MCF 10A (cell line): ENCODE measurements at regions not wholly inside any gene's neighbourhood (a gene's known extent, or its start where the extent isn't known, plus 50 kb on each side); places are given as distances from the start of the nearest gene placed in this dataset.

Experiments
- BruUV-seq: library from RNA; stranded (reverse); fragments of 400-500 nt; replicated peaks from 2 replicates; lab custom pipeline; 2021; lab: Mats Ljungman, UMichigan
- CTCF ChIA-PET: fragments of 300-600 bp; sonication (Branson Sonifier 250); formaldehyde crosslinking; extraction: SDS; loops from one replicate; lab custom pipeline; 2021; ENCODE audit warnings: antibody characterized with exemption, inconsistent platforms; lab: Yijun Ruan, JAX
- POLR2A ChIA-PET: fragments of 300-600, 350-650 bp; sonication (Branson Sonifier 250); formaldehyde crosslinking; extraction: SDS; loops from one replicate; lab custom pipeline; 2020; ENCODE audit warnings: antibody characterized with exemption, inconsistent platforms; lab: Yijun Ruan, JAX
- DNase-seq: peaks from one replicate; pipeline ENCODE4 v3.0.0-alpha.2; 2018; ENCODE audit not compliant: unreplicated experiment
- H3K27ac Mint-ChIP-seq: one replicate; pipeline ENCODE4 v1.8.0; 2022; ENCODE audit warnings: mild to moderate bottlenecking, low read depth, mixed read lengths; ENCODE audit not compliant: unreplicated experiment
- H3K27me3 Mint-ChIP-seq: one replicate; pipeline ENCODE4 v1.8.0; 2022; ENCODE audit warnings: mixed read lengths; ENCODE audit not compliant: insufficient read depth, unreplicated experiment
- H3K36me3 Mint-ChIP-seq: one replicate; pipeline ENCODE4 v1.8.0; 2022; ENCODE audit warnings: mild to moderate bottlenecking, moderate library complexity, mixed read lengths; ENCODE audit not compliant: insufficient read depth, unreplicated experiment
- H3K4me1 Mint-ChIP-seq: one replicate; pipeline ENCODE4 v1.8.0; 2022; ENCODE audit warnings: mixed read lengths; ENCODE audit not compliant: insufficient read depth, unreplicated experiment
- H3K4me3 Mint-ChIP-seq: one replicate; pipeline ENCODE4 v1.8.0; 2022; ENCODE audit warnings: mild to moderate bottlenecking, moderate library complexity, mixed read lengths; ENCODE audit not compliant: unreplicated experiment
- H3K9me3 Mint-ChIP-seq: one replicate; pipeline ENCODE4 v1.8.0; 2022; ENCODE audit warnings: mixed read lengths; ENCODE audit not compliant: unreplicated experiment
- intact Hi-C: fragments of 100-400 bp; cut with micrococcal nuclease; formaldehyde crosslinking; loops from 2 replicates; pipeline ENCODE4 v1.14.1; 2022
- TF ChIP-seq, protein P1 (sequence below): fragments of 200-600 bp; IDR thresholded peaks from one replicate; pipeline ENCODE4 v1.8.0; 2022; ENCODE audit warnings: antibody characterized with exemption, mild to moderate bottlenecking; ENCODE audit not compliant: unreplicated experiment

DNA sequence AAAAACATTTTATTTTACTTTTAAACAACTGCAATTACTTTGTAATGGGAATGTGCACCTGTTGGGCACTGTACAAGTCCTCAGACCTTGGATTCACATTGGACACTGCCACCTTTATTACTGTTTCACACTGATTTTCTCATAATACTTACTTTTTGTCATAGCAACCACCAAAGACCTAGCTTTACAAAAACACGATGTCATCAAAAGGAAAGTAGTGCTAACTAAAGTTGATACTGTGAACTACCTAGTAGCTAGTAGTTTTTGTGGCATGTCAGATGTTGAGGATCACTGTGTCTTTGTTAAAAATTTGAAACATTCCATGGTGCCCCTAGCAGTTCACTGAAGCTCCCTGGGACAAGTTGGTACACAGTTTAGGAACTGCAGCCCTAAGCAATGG, 62.9 kb upstream of the HOPX start:
- POLR2A ChIA-PET = interaction anchor here (0.5 kb wide), 1 partner anchor 36 kb away, joined by 5 read pairs; no protein-coding TSS in a partner anchor
- no TSS peak for BruUV-seq
- CTCF ChIA-PET = interaction anchor here (0.7 kb wide), 1 partner anchor 200 kb away, joined by 3 read pairs; no protein-coding TSS in a partner anchor
- DNase-seq = no peak
- TF ChIP-seq, protein P1, sequence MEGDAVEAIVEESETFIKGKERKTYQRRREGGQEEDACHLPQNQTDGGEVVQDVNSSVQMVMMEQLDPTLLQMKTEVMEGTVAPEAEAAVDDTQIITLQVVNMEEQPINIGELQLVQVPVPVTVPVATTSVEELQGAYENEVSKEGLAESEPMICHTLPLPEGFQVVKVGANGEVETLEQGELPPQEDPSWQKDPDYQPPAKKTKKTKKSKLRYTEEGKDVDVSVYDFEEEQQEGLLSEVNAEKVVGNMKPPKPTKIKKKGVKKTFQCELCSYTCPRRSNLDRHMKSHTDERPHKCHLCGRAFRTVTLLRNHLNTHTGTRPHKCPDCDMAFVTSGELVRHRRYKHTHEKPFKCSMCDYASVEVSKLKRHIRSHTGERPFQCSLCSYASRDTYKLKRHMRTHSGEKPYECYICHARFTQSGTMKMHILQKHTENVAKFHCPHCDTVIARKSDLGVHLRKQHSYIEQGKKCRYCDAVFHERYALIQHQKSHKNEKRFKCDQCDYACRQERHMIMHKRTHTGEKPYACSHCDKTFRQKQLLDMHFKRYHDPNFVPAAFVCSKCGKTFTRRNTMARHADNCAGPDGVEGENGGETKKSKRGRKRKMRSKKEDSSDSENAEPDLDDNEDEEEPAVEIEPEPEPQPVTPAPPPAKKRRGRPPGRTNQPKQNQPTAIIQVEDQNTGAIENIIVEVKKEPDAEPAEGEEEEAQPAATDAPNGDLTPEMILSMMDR = no peak
- no peaks in the 10 kb centered on the region for H3K27me3 Mint-ChIP-seq
- no peaks in the 10 kb centered on the region for H3K9me3 Mint-ChIP-seq
- H3K4me3 Mint-ChIP-seq = no peak overlapping the region
- intact Hi-C loops = no loop called here
- H3K36me3 Mint-ChIP-seq = no peaks in the 10 kb centered on the region
- H3K4me1 Mint-ChIP-seq = peaks cover 10% of the 10 kb centered on the region
- no peak overlapping the region for H3K27ac Mint-ChIP-seq

DNA sequence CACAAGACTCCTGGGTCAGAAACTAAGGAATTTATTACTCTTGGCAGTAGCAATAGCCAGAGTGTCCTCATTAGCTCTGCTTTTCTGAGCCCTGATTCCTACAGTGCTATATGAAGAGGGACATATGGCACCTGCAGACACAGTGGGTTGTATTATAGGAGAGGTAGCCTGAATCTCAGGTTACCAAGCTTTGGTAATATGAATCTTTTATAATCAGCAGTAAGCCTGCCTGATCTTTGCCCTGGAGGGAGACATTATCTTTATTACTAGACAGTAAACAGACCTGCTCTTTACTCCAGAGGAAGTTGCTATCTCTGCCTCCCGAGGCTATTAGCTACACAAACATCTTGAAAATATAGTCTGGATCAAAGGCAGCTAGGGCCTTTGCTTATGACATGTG, 62.5 kb upstream of the HOPX start:
- no peak overlapping the region for H3K4me3 Mint-ChIP-seq
- POLR2A ChIA-PET = interaction anchor here (0.5 kb wide), 1 partner anchor 37 kb away, joined by 5 read pairs; no protein-coding TSS in a partner anchor

DNA sequence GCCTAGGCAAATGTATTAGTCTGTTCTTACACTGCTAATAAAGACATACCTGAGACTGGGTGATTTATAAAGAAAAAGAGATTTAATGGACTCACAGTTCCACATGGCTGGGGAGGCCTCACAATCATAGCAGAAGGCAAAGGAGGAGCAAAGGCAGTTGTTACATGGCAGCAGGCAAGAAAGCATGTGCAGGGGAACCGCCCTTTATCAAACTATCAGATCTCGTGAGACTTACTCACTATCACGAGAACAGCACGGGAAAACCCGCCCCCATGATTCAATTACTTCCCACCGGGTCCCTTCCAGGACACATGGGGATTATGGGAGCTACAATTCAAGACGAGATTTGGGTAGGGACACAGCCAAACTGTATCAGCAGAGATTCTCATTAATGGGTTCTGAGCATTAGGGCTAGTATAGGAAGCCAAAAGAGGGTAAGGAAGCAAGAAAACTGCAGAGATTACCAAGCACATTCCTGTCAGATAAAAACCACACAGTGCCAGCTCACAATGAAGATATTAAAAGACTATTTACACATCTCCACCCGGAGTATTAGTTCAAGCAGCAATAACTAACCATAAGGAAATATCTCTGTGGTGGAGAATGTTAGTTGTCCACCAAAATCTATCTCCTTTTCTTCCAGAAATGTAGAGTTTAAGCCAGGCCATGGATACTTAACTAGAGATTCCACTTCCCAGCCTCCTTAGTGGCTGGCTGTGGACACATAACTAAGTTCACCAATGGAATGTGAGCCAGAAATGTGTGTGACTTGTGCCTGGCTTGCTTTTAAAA, 61.2 kb upstream of the HOPX start:
- CTCF ChIA-PET = interaction anchor here (1.2 kb wide), 1 partner anchor 15 kb away, joined by 3 read pairs; no protein-coding TSS in a partner anchor
- intact Hi-C loops = no loop called here
- peaks cover 20% of the 10 kb centered on the region for H3K4me1 Mint-ChIP-seq
- no peaks in the 10 kb centered on the region for H3K36me3 Mint-ChIP-seq
- no peak overlapping the region for H3K27ac Mint-ChIP-seq
- DNase-seq = no peak
- TF ChIP-seq, protein P1 = no peak
- peaks cover 11% of the 10 kb centered on the region for H3K9me3 Mint-ChIP-seq
- BruUV-seq = no TSS peak
- no peak overlapping the region for H3K4me3 Mint-ChIP-seq
- H3K27me3 Mint-ChIP-seq = no peaks in the 10 kb centered on the region
- POLR2A ChIA-PET = no interaction called here

More for the DNA sequence above, 62.5 kb upstream of the HOPX start:
- CTCF ChIA-PET = interaction anchor here (0.6 to 0.7 kb wide), 2 partner anchors 13 to 200 kb away, joined by 3 to 5 read pairs; no protein-coding TSS in a partner anchor
- BruUV-seq = no TSS peak
- no peaks in the 10 kb centered on the region for H3K36me3 Mint-ChIP-seq
- TF ChIP-seq, protein P1 = no peak
- H3K27me3 Mint-ChIP-seq = no peaks in the 10 kb centered on the region
- intact Hi-C loops = no loop called here
- peaks cover 3% of the 10 kb centered on the region for H3K9me3 Mint-ChIP-seq
- peaks cover 10% of the 10 kb centered on the region for H3K4me1 Mint-ChIP-seq
- DNase-seq = no peak
- no peak overlapping the region for H3K27ac Mint-ChIP-seq

DNA sequence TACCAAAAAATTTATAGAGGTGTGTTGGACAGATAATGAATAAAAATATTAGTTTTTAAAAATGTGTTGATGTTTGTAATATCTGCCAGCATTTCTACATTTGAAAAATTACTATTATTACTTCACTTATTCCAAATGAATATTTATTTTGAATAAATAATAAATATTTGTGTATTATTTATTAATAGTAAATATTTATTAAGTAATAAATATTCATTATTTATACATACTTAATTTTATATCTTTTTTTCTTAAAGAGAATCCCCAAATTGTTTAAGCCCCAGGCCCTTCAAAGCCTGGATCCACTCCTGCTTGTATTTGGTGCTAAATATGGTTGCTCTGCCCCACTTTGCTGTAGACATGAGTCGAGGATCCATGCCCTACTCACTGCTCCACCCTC, 60.5 kb upstream of the HOPX start:
- intact Hi-C loops = no loop called here
- DNase-seq = no peak
- ChIA-PET POLR2A (no interaction called here), CTCF (interaction anchor here (1.2 kb wide), 1 partner anchor 16 kb away, joined by 3 read pairs; no protein-coding TSS in a partner anchor)
- Mint-ChIP-seq H3K9me3 (peaks cover 11% of the 10 kb centered on the region), H3K4me3 (no peak overlapping the region), H3K27ac (no peak overlapping the region), H3K27me3 (no peaks in the 10 kb centered on the region), H3K4me1 (peaks cover 22% of the 10 kb centered on the region), H3K36me3 (no peaks in the 10 kb centered on the region)
- no TSS peak for BruUV-seq
- TF ChIP-seq, protein P1 = no peak
